ELR (cell line): ENCODE measurements at regions not wholly inside any gene's neighbourhood (a gene's known extent, or its start where the extent isn't known, plus 50 kb on each side); places are given as distances from the start of the nearest gene placed in this dataset.
"Not testable (repeated sequence)": the region's sequence is repeated elsewhere in the genome, so short reads cannot be mapped to it uniquely, and the experiment has no call there.

Source experiments
- DNase-seq: peaks from one replicate; pipeline ENCODE4 v3.0.0-alpha.2; 2015; ENCODE audit warnings: low read depth

GRCh38 chr6:67047996-67048395 is 1341.0 kb upstream of the EYS start:
- DNase-seq: no peak

GRCh38 chr6:67045076-67045475 is 1338.0 kb upstream of the EYS start:
- no peak for DNase-seq

GRCh38 chr6:67031451-67031850 is 1324.4 kb upstream of the EYS start:
- no peak for DNase-seq

GRCh38 chr6:67030861-67031260 is 1323.8 kb upstream of the EYS start:
- no peak for DNase-seq

- no peak for DNase-seq
These were observed 1310.0 kb upstream of the EYS start for GRCh38 chr6:67016921-67017460.

GRCh38 chr6:67011441-67011840 is 1304.4 kb upstream of the EYS start:
- DNase-seq: no peak

- DNase-seq: peak; percentile 0
These were observed 1302.8 kb upstream of the EYS start for GRCh38 chr6:67009818-67010217.

GRCh38 chr6:67003844-67004243 is 1296.8 kb upstream of the EYS start:
- DNase-seq: no peak

- DNase-seq: no peak
These were observed 1293.1 kb upstream of the EYS start for GRCh38 chr6:67000121-67000520.

GRCh38 chr6:66997579-66997978 is 1290.6 kb upstream of the EYS start:
- DNase-seq: not testable (repeated sequence)

- DNase-seq: no peak
These were observed 1288.6 kb upstream of the EYS start for GRCh38 chr6:66995669-66996068.

GRCh38 chr6:66993708-66994107 is 1286.7 kb upstream of the EYS start:
- not testable (repeated sequence) for DNase-seq

- DNase-seq: no peak
These were observed 1286.2 kb upstream of the EYS start for GRCh38 chr6:66993272-66993671.

- no peak for DNase-seq
These were observed 1285.6 kb upstream of the EYS start for GRCh38 chr6:66992660-66993059.

GRCh38 chr6:66986940-66987339 is 1279.9 kb upstream of the EYS start:
- DNase-seq: no peak

GRCh38 chr6:66985816-66986215 is 1278.8 kb upstream of the EYS start:
- DNase-seq: no peak

GRCh38 chr6:66970373-66970772 is 1263.3 kb upstream of the EYS start:
- no peak for DNase-seq

GRCh38 chr6:66965227-66965626 is 1258.2 kb upstream of the EYS start:
- no peak for DNase-seq

GRCh38 chr6:66964216-66964615 is 1257.2 kb upstream of the EYS start:
- DNase-seq: no peak

- DNase-seq: no peak
These were observed 1255.1 kb upstream of the EYS start for GRCh38 chr6:66962082-66962481.

GRCh38 chr6:66961191-66961590 is 1254.2 kb upstream of the EYS start:
- no peak for DNase-seq

GRCh38 chr6:66949191-66949661 is 1242.2 kb upstream of the EYS start:
- DNase-seq: no peak

GRCh38 chr6:66948106-66948505 is 1241.1 kb upstream of the EYS start:
- DNase-seq: peak; percentile 1

GRCh38 chr6:66940003-66940402 is 1233.0 kb upstream of the EYS start:
- DNase-seq: no peak

- DNase-seq: no peak
These were observed 1230.2 kb upstream of the EYS start for GRCh38 chr6:66937180-66937579.
